ENCODE measurements at regions not wholly inside any gene's neighbourhood (a gene's known extent, or its start where the extent isn't known, plus 50 kb on each side); places are given as distances from the start of the nearest gene placed in this dataset.
A peak's percentile ranks its signal among the peaks of the same experiment; 100 is the strongest.

DNA sequence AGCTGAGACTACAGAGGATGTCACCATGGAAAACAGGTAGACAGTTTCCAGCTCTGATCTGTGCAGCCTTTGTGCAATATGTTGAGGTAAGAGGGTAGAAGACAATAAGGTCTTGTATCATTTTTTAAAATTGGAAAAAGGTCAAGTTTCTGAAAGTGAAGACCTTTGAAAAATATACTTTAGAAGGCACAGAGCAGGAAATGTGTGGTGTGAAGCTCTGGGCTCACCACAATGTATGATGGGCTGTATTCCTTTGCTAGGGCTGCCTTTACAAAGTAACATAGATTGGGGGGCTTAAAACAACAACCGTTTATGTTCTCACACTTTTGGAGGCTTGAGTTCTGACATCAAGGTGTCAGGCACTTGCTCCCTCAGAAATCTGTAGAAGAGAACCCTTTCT, 514.3 kb upstream of the JARID2 start:
- DNase-seq (ENCODE audit: low read depth in 2 of 2) = no peak

GRCh38 chr6:14732226-14732843, 513.5 kb upstream of the JARID2 start:
- no peak for DNase-seq (ENCODE audit: low read depth in 2 of 2)

DNA sequence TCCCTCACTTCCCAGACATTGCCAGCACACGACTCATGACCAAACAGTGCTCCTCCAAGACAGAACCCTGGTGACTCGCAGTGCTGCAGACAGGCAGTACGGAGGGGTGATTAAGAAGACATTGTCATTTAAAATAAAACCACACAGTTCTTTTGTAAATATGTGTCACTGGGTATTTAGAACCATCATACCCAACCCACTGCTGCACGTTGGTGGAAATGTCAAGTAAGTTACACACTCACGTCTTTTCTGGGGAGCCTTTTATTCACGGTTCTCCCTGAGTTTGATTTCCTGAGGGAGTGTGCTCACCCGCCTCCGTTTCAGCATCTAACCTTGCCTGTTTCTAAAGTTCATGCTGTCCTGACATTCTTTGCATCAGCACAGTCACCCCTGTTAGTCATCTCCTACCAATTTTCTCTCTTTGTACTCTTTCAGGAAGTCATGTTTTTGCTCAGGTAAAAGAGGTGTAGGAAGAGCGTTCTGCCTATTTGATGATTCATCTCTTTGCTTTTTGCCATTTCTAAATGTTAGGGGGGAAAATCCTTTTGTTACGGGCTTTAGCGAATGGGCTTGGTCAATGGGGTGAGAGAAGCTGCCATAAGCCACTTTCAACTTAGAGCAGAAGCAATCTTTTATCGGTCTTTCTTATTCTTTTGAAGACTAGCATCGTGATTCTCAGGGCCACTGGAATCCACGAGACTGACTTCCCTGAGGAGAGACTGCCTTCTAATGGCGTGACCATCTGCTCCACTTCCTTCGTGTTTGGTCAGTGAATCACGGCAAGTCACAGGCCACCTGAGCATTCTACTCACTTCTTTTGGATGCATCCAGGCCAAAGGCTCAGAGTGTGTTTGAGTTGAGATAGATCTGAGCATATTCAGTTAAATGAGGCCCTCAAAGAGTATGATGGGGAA, 512.8 kb upstream of the JARID2 start:
- peak in 1 of 2 donors; percentile 72 for DNase-seq (ENCODE audit: low read depth in 2 of 2)

- DNase-seq (ENCODE audit: low read depth in 2 of 2) = no peak
These were observed 511.8 kb upstream of the JARID2 start for GRCh38 chr6:14734052-14734415.

GRCh38 chr6:14734416-14735340, 511.2 kb upstream of the JARID2 start:
- DNase-seq (ENCODE audit: low read depth in 2 of 2) = no peak

DNA sequence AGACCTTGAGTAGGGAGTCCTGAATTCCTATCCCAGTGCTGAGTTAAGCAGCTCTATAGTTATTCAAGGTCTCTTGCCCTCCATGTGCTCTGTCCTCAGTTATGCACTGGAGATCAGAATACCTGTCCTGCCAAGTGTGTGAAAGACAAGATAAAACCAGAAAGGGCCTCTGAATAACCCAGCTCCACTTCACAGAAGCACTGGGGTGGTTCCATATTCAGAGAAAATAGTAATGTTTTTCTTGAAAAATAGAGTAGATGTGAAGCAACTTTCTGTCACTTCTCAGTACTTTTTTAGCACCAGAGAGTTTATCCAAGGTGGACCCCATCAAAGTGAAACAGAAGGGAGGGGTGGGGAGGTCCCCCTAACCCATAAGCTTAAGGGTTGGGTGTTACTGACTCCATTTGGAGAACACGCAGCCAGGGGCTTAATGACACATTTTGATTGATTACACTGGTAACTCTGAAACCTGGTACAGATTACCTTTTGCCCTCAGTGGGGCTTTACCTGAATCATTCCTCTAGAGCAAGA, 509.8 kb upstream of the JARID2 start:
- no peak for DNase-seq (ENCODE audit: low read depth in 2 of 2)

GRCh38 chr6:14736554-14736953, 509.3 kb upstream of the JARID2 start:
- no peak for DNase-seq (ENCODE audit: low read depth in 2 of 2)

- no peak for DNase-seq (ENCODE audit: low read depth in 2 of 2)
These were observed 507.4 kb upstream of the JARID2 start for GRCh38 chr6:14738497-14738896.

GRCh38 chr6:14738933-14739332, 506.9 kb upstream of the JARID2 start:
- DNase-seq (ENCODE audit: low read depth in 2 of 2) = no peak

DNA sequence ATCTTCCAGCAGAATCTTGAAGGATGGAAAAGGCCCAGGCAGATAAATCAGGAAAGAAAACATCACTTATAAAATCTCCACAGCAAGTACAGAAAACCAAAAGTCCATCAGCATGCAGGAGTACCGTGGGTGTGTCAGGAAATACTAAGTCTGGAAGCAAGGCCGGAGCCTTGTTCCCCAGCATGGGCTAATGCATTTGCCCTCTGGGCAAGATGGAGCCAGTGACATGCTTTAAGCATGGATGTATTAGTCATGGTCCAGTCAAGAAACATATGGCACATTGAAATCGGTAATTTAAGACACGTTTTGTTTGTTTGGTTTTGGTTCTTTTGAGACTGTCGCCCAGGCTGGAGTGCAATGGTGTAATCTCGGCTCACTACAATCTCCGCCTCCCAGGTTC, 506.0 kb upstream of the JARID2 start:
- no peak for DNase-seq (ENCODE audit: low read depth in 2 of 2)

- DNase-seq (ENCODE audit: low read depth in 2 of 2) = no peak
These were observed 503.7 kb upstream of the JARID2 start for GRCh38 chr6:14742171-14742570.

- DNase-seq (ENCODE audit: low read depth in 2 of 2) = no peak
These were observed 503.2 kb upstream of the JARID2 start for GRCh38 chr6:14742680-14743079.

DNA sequence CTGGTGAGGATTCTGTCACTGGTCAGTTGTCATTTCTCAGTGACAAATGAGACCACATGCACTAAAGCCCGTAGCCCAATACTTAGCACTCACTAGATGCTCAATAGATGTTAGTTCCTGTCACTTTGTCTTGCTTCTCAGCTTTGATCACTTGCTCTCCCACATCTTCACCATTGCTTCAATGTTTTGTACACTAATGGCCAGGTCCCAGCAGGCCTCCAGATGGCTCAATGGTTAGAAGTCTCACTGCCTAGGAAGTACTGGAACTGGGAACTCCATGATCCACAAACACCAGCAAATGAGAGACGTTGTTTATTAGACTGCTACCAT, 502.8 kb upstream of the JARID2 start:
- DNase-seq (ENCODE audit: low read depth in 2 of 2) = no peak

GRCh38 chr6:14743474-14744211, 502.2 kb upstream of the JARID2 start:
- peak; percentile 83 to 84 for DNase-seq (ENCODE audit: low read depth in 2 of 2)

DNA sequence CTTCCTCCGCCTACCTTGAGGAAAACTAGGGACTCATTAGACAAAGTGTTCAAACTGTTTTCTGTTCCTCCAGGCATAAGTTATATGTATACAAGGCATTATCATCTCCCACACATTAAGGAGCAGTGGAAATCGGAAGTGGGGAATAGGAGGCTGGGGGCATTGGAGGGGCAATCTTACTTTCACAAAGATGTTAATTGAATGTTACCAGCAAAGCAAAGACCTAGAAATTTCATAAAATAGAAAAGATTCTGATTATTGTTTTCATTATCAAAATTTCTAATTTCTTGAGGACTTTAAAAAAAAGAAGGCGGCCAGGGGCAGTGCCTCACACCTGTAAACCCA, 501.7 kb upstream of the JARID2 start:
- DNase-seq (ENCODE audit: low read depth in 2 of 2) = no peak

GRCh38 chr6:14746139-14746837, 499.6 kb upstream of the JARID2 start:
- no peak for DNase-seq (ENCODE audit: low read depth in 2 of 2)

DNA sequence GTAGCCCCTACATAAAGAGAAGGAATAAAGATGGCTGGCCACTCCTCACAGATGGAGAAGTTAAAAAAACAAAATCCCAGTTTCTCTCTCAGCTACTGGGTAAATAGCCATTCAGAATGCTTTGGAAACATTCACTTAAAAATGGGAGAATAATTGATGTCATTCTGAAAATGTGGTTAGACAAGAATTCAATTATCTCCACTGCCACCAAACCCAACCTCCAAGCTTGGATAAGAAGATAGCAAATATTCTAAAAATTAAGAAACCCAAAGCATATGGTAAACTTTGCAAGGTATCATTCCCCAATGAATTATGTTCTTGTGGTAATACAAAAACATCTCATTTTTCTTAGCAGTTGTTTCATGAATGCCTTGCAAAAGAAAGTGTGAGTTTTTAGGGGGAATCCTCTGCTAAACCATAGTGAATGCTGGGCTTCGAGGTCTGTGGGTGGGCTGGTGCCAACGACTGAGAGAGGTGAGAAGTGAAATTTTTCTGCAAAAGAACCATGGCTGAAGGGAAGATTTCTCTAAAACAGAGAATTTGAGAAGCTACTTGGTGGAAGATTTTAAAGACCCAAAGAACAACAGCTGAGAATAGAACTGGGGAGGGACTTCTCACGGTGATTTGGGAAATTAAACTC, 497.9 kb upstream of the JARID2 start:
- DNase-seq (ENCODE audit: low read depth in 2 of 2) = peak in 1 of 2 donors; percentile 50

GRCh38 chr6:14748679-14749078, 497.2 kb upstream of the JARID2 start:
- no peak for DNase-seq (ENCODE audit: low read depth in 2 of 2)

- no peak for DNase-seq (ENCODE audit: low read depth in 2 of 2)
These were observed 495.7 kb upstream of the JARID2 start for GRCh38 chr6:14750059-14750661.

GRCh38 chr6:14751645-14752175, 494.2 kb upstream of the JARID2 start:
- no peak for DNase-seq (ENCODE audit: low read depth in 2 of 2)

Measured in stimulated activated CD8-positive, alpha-beta memory T cell treated with anti-CD3 and anti-CD28 coated beads, Interleukin-15, amount 100 ng/mL, for 48 hours (primary cell).